ENCODE measurements at regions not wholly inside any gene's neighbourhood (a gene's known extent, or its start where the extent isn't known, plus 50 kb on each side); places are given as distances from the start of the nearest gene placed in this dataset.

DNA sequence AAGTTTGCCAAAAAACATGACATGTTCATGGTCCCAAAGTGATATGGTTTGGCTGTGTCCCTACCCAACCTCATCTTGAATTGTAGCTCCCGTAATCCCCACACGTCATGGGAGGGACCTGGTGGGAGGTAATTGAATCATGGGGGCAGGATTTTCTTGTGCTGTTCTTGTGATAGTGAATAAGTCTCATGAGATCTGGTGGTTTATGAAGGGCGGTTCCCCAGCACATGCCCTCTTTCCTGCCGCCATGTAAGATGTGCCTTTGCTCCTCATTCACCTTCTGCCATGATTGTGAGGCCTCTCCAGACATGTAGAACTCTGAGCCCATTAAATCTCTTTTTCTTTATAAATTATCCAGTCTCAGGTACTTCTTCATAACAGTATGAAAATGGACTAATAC is 322.1 kb downstream of the MED10 start:
- TF ChIP-seq YY1 (IDR thresholded peaks at IDR 0.05; ENCODE audit: low read depth) (no peak), EP300 (IDR thresholded peaks at IDR 0.05; ENCODE audit: borderline replicate concordance) (no peak), NFIC (IDR thresholded peaks at IDR 0.05) (no peak), RAD21 (IDR thresholded peaks at IDR 0.05; ENCODE audit: low read depth) (no peak), CEBPB (IDR thresholded peaks at IDR 0.05) (no peak), CREB1 (IDR thresholded peaks at IDR 0.05; ENCODE audit: low read depth) (no peak), FOXM1 (IDR thresholded peaks at IDR 0.05; ENCODE audit: borderline replicate concordance, low read depth) (no peak)
- TF ChIP-seq, protein P1, sequence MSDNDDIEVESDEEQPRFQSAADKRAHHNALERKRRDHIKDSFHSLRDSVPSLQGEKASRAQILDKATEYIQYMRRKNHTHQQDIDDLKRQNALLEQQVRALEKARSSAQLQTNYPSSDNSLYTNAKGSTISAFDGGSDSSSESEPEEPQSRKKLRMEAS (IDR thresholded peaks at IDR 0.05) = no peak
